CD4-positive, alpha-beta memory T cell (primary cell): ENCODE measurements at regions not wholly inside any gene's neighbourhood (a gene's known extent, or its start where the extent isn't known, plus 50 kb on each side); places are given as distances from the start of the nearest gene placed in this dataset.

Source experiments
- CTCF ChIA-PET: fragments of 350-600 bp; sonication (Branson Sonifier 250); formaldehyde crosslinking; loops from one replicate; lab custom pipeline; 2021; ENCODE audit warnings: inconsistent platforms; ENCODE audit not compliant: partially characterized antibody; lab: Charles Lee
- POLR2A ChIA-PET: fragments of 350-600 bp; sonication (Branson Sonifier 250); formaldehyde crosslinking; loops from one replicate; lab custom pipeline; 2021; ENCODE audit not compliant: partially characterized antibody; lab: Charles Lee
- DNase-seq, 5 donors: peaks; one replicate each; pipeline versions ENCODE4 v3.0.0 to v3.0.0-alpha.2; 2020 to 2022; ENCODE audit warnings: mixed read lengths in 1 of 5
- H3K27ac ChIP-seq: one replicate; pipeline ENCODE4 v1.7.0; 2013; ENCODE audit warnings: low read depth, low read length
- H3K27me3 ChIP-seq: 2 replicates; pipeline ENCODE4 v1.7.0; 2013; ENCODE audit warnings: mild to moderate bottlenecking, low read length, moderate library complexity; ENCODE audit not compliant: insufficient read depth
- H3K36me3 ChIP-seq: 2 replicates; pipeline ENCODE4 v1.7.0; 2013; ENCODE audit warnings: mild to moderate bottlenecking, low read length, moderate library complexity; ENCODE audit not compliant: insufficient read depth
- H3K4me1 ChIP-seq: 2 replicates; pipeline ENCODE4 v1.7.0; 2013; ENCODE audit warnings: mild to moderate bottlenecking, low read length, moderate library complexity; ENCODE audit not compliant: insufficient read depth
- H3K4me3 ChIP-seq, 2 donors: one replicate each; pipeline ENCODE4 v1.7.0; 2013; ENCODE audit warnings: low read length in 2 of 2, mild to moderate bottlenecking in 1 of 2
- H3K9me3 ChIP-seq, 2 donors: one replicate each; pipeline ENCODE4 v1.7.0; 2013; ENCODE audit warnings: low read length in 2 of 2, control low read depth in 1 of 2; ENCODE audit not compliant: control insufficient read depth in 1 of 2
- H3K27ac Mint-ChIP-seq, 7 donors: one replicate each; pipeline ENCODE4 v1.8.0; 2020 to 2021; ENCODE audit warnings: mixed read lengths in 7 of 7, mild to moderate bottlenecking in 6 of 7, inconsistent platforms in 3 of 7, moderate library complexity in 3 of 7
- H3K27me3 Mint-ChIP-seq, 2 donors: one replicate each; pipeline ENCODE4 v1.8.0; 2020 to 2021; ENCODE audit warnings: mixed read lengths in 2 of 2
- H3K36me3 Mint-ChIP-seq, 2 donors: one replicate each; pipeline ENCODE4 v1.8.0; 2020 to 2021; ENCODE audit warnings: mixed read lengths in 2 of 2, inconsistent platforms in 1 of 2, mild to moderate bottlenecking in 1 of 2
- H3K4me1 Mint-ChIP-seq, 4 donors: one replicate each; pipeline ENCODE4 v1.8.0; 2020 to 2021; ENCODE audit warnings: mixed read lengths in 4 of 4, mild to moderate bottlenecking in 1 of 4
- H3K4me3 Mint-ChIP-seq, 8 donors: one replicate each; pipeline ENCODE4 v1.8.0; 2020 to 2021; ENCODE audit warnings: mixed read lengths in 8 of 8, mild to moderate bottlenecking in 7 of 8, moderate library complexity in 6 of 8, inconsistent platforms in 3 of 8
- H3K9me3 Mint-ChIP-seq, 8 donors: one replicate each; pipeline ENCODE4 v1.8.0; 2020 to 2021; ENCODE audit warnings: mixed read lengths in 8 of 8, mild to moderate bottlenecking in 5 of 8, inconsistent platforms in 3 of 8, moderate library complexity in 1 of 8
- intact Hi-C: fragments of 100-400 bp; cut with micrococcal nuclease; formaldehyde crosslinking; loops from one replicate; pipeline ENCODE4 v1.15.1; 2023

DNA sequence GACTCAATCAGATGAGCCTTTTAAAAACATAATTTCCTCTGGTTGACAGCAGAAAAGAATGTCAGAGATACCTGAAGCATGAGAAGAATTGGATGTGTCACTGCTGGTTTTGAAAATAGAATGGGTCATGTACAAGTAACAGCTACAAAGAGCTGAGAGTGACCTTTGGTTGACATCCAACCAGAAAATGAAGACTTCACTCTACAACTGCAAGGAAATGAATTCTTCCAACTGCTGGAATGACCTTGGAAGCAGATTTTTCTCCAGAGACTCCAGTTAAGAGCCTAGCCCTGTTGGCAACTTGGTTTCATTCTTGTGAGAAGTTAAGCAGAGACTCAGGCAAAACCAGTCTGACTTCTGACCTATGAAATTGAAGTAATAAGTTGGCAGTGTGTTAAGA, 505.9 kb downstream of the SLC16A7 start:
- H3K27ac ChIP-seq = no peak overlapping the region
- Mint-ChIP-seq H3K4me1 (no peaks in the 10 kb centered on the region), H3K9me3 (peaks cover 0 to 12% (median 4%) of the 10 kb centered on the region in 8 donors), H3K36me3 (no peaks in the 10 kb centered on the region), H3K27me3 (no peaks in the 10 kb centered on the region), H3K4me3 (no peak overlapping the region), H3K27ac (no peak overlapping the region)
- POLR2A ChIA-PET = no interaction called here
- CTCF ChIA-PET = no interaction called here
- H3K9me3 ChIP-seq = no peaks in the 10 kb centered on the region
- H3K36me3 ChIP-seq = no peaks in the 10 kb centered on the region
- intact Hi-C loops = no loop called here
- DNase-seq = no peak
- no peaks in the 10 kb centered on the region for H3K4me1 ChIP-seq
- no peak overlapping the region for H3K4me3 ChIP-seq
- no peaks in the 10 kb centered on the region for H3K27me3 ChIP-seq

DNA sequence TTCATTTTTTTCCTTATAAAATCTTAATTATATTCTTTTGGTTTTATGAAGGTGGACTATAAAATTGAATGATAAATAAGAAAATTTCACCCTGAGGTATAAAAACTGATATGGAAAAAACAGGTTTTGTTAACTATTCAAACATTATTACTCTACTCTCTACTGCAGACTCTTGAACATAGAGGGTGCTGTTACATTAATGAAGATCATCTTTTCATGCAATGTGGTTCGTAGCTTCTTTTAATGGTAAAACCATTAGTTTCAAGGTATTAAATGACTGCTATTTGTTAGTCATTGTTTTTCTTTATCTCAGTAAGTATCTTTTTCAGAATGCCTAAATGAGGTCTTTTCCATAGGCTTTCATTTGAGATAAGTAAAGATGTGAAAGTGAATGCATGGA, 510.4 kb downstream of the SLC16A7 start:
- Histone ChIP-seq H3K36me3 (no peaks in the 10 kb centered on the region), H3K27ac (no peak overlapping the region), H3K4me3 (no peak overlapping the region), H3K27me3 (no peaks in the 10 kb centered on the region), H3K9me3 (no peaks in the 10 kb centered on the region), H3K4me1 (no peaks in the 10 kb centered on the region)
- Mint-ChIP-seq H3K27me3 (no peaks in the 10 kb centered on the region), H3K4me3 (no peak overlapping the region), H3K27ac (no peak overlapping the region), H3K4me1 (no peaks in the 10 kb centered on the region), H3K9me3 (peaks cover 0 to 6% (median 2%) of the 10 kb centered on the region in 8 donors), H3K36me3 (no peaks in the 10 kb centered on the region)
- intact Hi-C loops = no loop called here
- no peak for DNase-seq
- CTCF ChIA-PET = no interaction called here
- POLR2A ChIA-PET = no interaction called here

DNA sequence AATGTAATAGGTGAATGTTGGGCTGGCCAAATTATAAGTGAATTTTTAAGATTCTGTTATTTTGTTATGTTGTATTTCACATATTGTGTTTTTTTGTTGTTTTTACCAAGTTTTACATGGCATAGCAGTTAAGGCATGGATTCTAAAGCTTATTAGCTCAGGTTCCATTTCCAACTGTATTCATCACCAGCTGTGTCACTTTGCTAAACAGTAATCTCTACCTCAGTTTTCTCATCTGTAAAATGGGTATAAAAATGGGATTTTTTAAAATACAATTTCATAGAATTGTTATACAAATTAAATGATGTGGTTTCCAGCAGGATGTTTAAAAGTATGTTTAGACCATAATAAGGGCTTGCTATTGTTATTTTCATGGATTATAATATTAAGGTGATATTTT, 512.2 kb downstream of the SLC16A7 start:
- Histone ChIP-seq H3K36me3 (no peaks in the 10 kb centered on the region), H3K27ac (no peak overlapping the region), H3K4me3 (no peak overlapping the region), H3K4me1 (no peaks in the 10 kb centered on the region), H3K9me3 (no peaks in the 10 kb centered on the region), H3K27me3 (no peaks in the 10 kb centered on the region)
- Mint-ChIP-seq H3K27me3 (no peaks in the 10 kb centered on the region), H3K4me1 (no peaks in the 10 kb centered on the region), H3K36me3 (no peaks in the 10 kb centered on the region), H3K9me3 (peaks cover 0 to 7% (median 2%) of the 10 kb centered on the region in 8 donors), H3K4me3 (no peak overlapping the region), H3K27ac (no peak overlapping the region)
- intact Hi-C loops = no loop called here
- POLR2A ChIA-PET = no interaction called here
- CTCF ChIA-PET = no interaction called here
- no peak for DNase-seq

DNA sequence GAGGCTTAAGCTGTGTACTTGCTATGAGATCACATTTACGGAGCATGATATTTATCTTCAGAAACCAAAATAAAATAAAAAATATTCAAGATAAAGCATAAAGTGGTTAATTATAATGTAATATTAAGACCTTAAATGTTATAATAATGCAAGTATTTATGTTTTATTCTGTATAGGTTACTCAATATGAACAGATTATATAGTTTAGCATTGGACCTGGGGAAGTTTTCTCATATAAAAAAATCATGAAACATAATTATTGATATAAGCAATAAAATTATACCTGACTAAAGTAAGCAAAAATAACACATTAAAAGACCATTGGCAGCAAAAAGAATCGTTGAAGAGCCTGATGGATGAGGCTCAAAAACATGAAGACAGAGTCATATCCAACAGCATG, 516.2 kb downstream of the SLC16A7 start:
- no peaks in the 10 kb centered on the region for H3K4me1 Mint-ChIP-seq
- peaks cover 0 to 8% (median 3%) of the 10 kb centered on the region in 8 donors for H3K9me3 Mint-ChIP-seq
- H3K27me3 ChIP-seq = no peaks in the 10 kb centered on the region
- CTCF ChIA-PET = no interaction called here
- no peak overlapping the region for H3K27ac ChIP-seq
- no peaks in the 10 kb centered on the region for H3K36me3 Mint-ChIP-seq
- H3K9me3 ChIP-seq = no peaks in the 10 kb centered on the region
- no peaks in the 10 kb centered on the region for H3K4me1 ChIP-seq
- POLR2A ChIA-PET = no interaction called here
- no peaks in the 10 kb centered on the region for H3K27me3 Mint-ChIP-seq
- no peaks in the 10 kb centered on the region for H3K36me3 ChIP-seq
- no peak overlapping the region for H3K27ac Mint-ChIP-seq
- no peak overlapping the region for H3K4me3 Mint-ChIP-seq
- no peak overlapping the region for H3K4me3 ChIP-seq
- intact Hi-C loops = no loop called here
- no peak for DNase-seq

DNA sequence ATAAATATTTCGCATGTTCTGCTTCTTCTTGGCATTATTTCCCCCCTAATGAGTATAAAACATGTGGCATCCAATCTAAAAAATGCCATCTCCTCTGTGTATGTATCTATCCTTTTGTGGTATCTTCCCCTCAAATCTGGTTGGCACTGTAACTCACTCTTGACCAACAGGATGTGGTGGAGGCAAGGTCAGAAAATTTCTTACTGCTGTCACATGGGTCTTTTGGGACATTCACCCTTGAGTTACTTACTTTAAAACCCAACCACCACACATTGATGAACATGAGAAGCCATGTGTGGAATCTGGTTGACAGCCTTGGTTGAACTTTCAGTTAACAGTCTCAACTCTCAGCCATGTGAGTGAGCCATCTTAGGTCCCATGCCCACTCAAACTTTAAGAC, 516.9 kb downstream of the SLC16A7 start:
- ChIA-PET CTCF (no interaction called here), POLR2A (no interaction called here)
- H3K4me3 ChIP-seq = no peak overlapping the region
- Mint-ChIP-seq H3K4me1 (no peaks in the 10 kb centered on the region), H3K27ac (no peak overlapping the region), H3K27me3 (no peaks in the 10 kb centered on the region), H3K4me3 (no peak overlapping the region), H3K9me3 (peaks cover 0 to 8% (median 3%) of the 10 kb centered on the region in 8 donors), H3K36me3 (no peaks in the 10 kb centered on the region)
- no peaks in the 10 kb centered on the region for H3K9me3 ChIP-seq
- H3K27me3 ChIP-seq = no peaks in the 10 kb centered on the region
- DNase-seq = no peak
- intact Hi-C loops = no loop called here
- no peak overlapping the region for H3K27ac ChIP-seq
- no peaks in the 10 kb centered on the region for H3K4me1 ChIP-seq
- no peaks in the 10 kb centered on the region for H3K36me3 ChIP-seq

DNA sequence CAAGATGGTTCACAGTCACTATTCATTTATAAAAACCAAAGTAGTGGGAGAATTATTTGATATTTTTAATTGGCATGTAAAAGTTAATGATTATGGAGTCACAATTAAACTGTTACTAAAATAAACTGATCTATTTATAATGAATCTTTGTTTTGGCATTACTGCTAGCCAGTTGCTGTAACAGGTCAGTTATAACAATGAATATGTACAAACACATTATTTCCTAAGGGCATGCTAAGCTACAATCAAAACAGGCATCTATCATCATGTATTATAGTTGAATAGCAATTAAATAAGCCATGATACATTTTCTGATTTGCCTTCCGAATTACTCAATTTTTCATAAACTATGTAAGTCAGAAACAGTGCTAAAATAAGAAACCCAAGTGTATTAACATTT, 518.3 kb downstream of the SLC16A7 start:
- Histone ChIP-seq H3K4me1 (no peaks in the 10 kb centered on the region), H3K27ac (no peak overlapping the region), H3K9me3 (no peaks in the 10 kb centered on the region), H3K4me3 (no peak overlapping the region), H3K36me3 (no peaks in the 10 kb centered on the region), H3K27me3 (no peaks in the 10 kb centered on the region)
- intact Hi-C loops = no loop called here
- Mint-ChIP-seq H3K4me3 (no peak overlapping the region), H3K9me3 (peaks cover 0 to 8% (median 3%) of the 10 kb centered on the region in 8 donors), H3K36me3 (no peaks in the 10 kb centered on the region), H3K27ac (no peak overlapping the region), H3K27me3 (no peaks in the 10 kb centered on the region), H3K4me1 (no peaks in the 10 kb centered on the region)
- DNase-seq = no peak
- CTCF ChIA-PET = no interaction called here
- POLR2A ChIA-PET = no interaction called here

DNA sequence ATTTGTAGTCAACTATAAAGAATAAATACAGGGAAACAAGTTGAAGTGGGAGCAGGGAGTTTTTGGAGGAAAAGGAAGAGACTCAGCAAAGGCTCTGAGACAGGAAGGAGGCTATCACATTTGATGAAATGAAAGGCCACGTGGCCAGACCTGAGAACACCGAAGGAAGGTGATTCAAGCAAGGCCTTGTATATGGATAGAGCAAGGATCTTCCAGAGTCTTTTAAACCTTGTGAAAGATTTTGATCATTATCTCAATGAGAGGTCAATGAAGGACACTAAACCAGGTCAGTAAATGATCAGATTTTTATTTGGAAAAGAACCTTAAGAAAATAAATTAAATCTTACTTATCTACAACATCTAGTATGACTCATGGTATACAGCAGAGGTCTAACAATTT, 523.5 kb downstream of the SLC16A7 start:
- ChIA-PET POLR2A (no interaction called here), CTCF (no interaction called here)
- H3K4me1 Mint-ChIP-seq = no peaks in the 10 kb centered on the region
- no peaks in the 10 kb centered on the region for H3K9me3 ChIP-seq
- H3K27me3 Mint-ChIP-seq = no peaks in the 10 kb centered on the region
- intact Hi-C loops = no loop called here
- H3K27me3 ChIP-seq = no peaks in the 10 kb centered on the region
- H3K4me1 ChIP-seq = no peaks in the 10 kb centered on the region
- no peak for DNase-seq
- H3K27ac Mint-ChIP-seq = no peak overlapping the region
- no peak overlapping the region for H3K4me3 Mint-ChIP-seq
- H3K4me3 ChIP-seq = no peak overlapping the region
- no peaks in the 10 kb centered on the region for H3K36me3 ChIP-seq
- peaks cover 0 to 8% (median 3%) of the 10 kb centered on the region in 8 donors for H3K9me3 Mint-ChIP-seq
- no peaks in the 10 kb centered on the region for H3K36me3 Mint-ChIP-seq
- H3K27ac ChIP-seq = no peak overlapping the region

DNA sequence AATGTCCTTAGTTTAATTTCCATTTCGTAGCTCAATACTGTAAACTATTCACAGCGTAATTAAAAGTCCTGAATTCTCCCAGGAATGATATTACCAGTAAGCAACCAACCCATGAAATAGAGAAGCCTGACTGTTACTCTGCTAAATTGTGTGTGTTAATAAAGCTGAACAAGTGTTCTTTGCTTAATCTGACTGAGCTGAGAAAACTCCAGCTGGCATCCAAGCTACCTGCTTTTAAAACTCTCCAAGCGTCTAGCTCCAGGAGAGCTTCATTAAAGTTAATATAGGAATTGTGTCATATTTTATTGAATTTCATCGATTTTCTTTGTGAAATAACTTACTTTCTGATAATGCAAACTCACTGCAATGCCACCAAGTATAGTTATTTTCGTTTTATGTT, 524.4 kb downstream of the SLC16A7 start:
- Histone ChIP-seq H3K27me3 (no peaks in the 10 kb centered on the region), H3K27ac (no peak overlapping the region), H3K36me3 (no peaks in the 10 kb centered on the region), H3K4me3 (no peak overlapping the region), H3K4me1 (no peaks in the 10 kb centered on the region), H3K9me3 (no peaks in the 10 kb centered on the region)
- intact Hi-C loops = no loop called here
- no peaks in the 10 kb centered on the region for H3K36me3 Mint-ChIP-seq
- POLR2A ChIA-PET = no interaction called here
- H3K4me1 Mint-ChIP-seq = no peaks in the 10 kb centered on the region
- peaks cover 2 to 10% (median 3%) of the 10 kb centered on the region in 8 donors for H3K9me3 Mint-ChIP-seq
- H3K4me3 Mint-ChIP-seq = no peak overlapping the region
- DNase-seq = no peak
- no peak overlapping the region for H3K27ac Mint-ChIP-seq
- CTCF ChIA-PET = no interaction called here
- H3K27me3 Mint-ChIP-seq = no peaks in the 10 kb centered on the region
